HG02642 (cell line): ENCODE measurements at regions not wholly inside any gene's neighbourhood (a gene's known extent, or its start where the extent isn't known, plus 50 kb on each side); places are given as distances from the start of the nearest gene placed in this dataset.

Experiments used
- ATAC-seq: cut with Tn5 transposase; IDR thresholded peaks from one replicate; pipeline ENCODE4 v1.9.1; 2021; ENCODE audit warnings: mild to moderate bottlenecking; ENCODE audit not compliant: unreplicated experiment, poor library complexity

DNA sequence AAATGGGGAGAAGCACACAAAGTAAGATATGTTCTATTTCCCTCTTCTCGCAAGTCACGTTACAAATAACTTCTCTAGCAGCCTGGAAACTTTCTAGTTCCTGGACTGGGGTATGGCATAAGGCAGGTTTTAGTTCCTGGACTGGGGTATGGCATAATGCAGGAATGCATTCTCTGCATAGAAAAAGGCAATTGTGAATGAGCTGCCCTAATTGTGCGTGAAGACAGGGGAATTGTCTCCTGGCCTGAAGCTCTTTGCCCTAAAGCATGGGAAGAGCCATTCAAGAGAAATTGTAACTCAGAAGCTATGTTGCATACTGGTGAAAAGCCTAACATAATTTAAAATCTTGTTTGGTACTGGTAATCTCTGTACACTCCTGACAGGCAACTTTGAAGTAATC, 54.3 kb upstream of the CBLB start:
- ATAC-seq, result no peak

DNA sequence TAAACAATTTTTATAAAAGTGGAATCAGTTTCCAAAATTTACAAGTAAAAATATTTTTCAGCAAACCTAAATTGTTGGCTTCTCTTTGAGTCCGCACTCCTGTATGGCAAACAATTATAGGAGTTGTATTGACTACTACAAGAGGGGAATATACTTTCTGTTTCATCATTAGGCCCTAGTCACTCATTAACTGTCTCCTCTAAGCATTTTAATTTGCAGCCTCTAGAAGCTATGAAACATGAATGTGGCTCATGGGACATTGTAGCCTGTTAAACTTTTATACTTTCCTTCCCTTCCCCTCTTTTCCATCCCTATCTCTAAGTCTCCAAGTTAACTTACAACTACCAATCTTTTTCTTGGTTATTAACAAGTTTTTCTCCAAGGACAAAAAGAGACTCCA, 58.9 kb upstream of the CBLB start:
- ATAC-seq, result no peak

DNA sequence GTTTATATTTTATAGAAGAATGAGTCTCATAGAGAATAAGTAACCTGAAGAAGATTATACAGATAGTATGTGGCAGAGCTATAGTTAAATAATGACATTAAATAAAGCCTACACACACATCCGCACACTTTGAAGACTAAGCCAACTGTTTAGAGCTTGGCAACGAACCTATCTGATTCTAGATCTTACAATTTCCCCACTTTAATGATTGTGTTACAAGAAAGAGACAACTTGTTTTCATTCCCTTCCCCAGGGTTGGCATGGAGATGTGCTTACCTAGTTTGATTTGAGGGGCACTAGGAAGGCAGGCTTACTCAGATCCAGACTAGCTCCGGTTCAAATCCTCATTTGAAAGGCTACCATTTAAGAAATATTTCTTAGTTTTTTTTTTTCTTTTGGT, 61.9 kb upstream of the CBLB start:
- ATAC-seq, result no peak

GRCh38 chr3:105931500-105931899, 62.7 kb upstream of the CBLB start:
- no peak for ATAC-seq

- ATAC-seq, result no peak
Observed at GRCh38 chr3:105933871-105934270, 65.1 kb upstream of the CBLB start.

GRCh38 chr3:105938101-105938500, 69.3 kb upstream of the CBLB start:
- ATAC-seq, result no peak

DNA sequence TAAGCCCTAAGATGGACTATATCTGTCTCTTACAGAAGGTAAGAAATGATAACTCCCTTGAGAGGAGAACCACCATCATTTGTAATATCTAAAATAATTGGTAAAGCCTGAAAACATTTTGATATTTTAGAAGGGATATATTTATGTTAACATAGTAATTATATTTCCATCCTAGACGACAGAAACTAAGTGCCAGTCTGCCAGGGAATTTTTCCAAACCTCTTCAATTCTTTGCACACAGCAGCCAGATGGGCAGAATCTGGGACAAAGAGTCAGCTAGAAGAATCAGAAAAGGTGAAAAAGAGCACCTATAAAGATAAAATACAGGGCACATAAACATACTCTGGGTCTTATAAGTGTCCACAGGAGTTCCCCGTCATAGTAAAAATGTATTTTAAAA, 70.0 kb upstream of the CBLB start:
- ATAC-seq, result no peak

- ATAC-seq, result no peak
Observed at GRCh38 chr3:105944276-105944675, 75.5 kb upstream of the CBLB start.

DNA sequence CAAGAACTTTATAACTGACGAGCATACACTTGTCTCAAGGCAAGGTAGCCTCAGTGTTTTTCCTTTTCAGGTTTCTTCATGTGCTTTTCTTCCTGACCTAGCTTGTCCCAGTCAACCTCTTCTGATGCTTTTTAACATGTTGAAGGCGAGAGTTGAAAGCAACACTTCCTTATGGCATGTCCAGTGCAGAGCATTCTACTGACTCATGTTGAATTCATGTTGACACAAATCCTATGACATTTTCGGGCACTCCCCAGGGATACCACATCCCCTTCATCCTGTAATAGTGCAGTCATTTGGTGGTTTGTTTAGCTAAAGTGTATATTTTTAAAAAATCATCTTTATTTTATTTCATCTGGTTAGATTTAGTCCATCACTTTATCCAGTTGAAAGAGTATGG, 75.9 kb upstream of the CBLB start:
- ATAC-seq, result no peak

DNA sequence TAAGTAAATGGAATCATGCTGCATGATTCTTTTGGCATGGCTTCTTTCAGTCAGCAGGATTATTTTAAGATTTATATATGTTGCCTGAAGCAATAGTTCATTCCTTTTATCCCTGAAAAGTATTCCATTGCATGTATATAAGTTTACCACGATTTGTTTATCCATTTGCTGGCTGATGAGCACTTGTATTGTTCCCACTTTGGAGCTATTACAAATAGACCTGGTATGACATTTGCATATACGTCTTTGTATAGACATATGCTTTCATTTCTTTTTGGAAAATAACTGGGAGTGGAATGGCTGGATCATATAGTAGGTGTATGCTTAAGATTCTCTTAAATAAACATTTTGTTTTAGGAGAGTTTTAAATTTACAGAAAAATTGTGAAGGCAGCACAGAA, 79.3 kb upstream of the CBLB start:
- ATAC-seq, result no peak

DNA sequence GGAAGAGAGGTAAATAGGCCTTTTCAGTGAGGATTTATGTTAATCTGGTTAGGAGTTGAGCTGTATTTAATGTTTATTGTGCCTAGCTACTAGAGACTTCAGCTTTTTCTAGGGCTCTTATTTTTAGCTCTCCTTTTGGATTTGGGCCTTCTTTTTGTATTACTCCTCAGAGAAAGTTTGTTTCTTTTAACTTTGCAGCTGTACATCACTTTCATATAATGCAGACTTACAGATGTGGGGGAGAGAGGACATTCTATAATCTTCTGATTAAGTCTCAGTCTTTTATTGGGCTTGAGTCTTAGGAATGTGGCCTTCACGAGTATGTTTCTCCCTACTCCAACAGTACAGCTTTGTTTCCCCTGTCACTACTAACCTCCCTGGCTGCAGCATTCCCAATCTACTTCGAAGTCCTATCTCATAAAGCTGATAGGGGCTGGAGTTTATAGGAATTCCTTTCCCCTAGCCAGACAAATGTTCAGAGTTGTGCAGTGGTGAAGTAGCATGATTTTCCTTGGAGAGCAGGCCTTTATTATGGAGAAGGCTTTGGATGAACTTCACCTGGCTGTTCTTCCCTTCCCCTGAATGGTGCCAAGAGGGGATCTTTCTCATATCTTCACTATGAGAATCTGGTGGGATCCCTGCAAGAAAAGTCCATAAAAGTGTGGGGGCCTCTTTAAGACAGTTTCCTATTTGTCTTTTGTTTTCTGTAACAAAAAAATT, 82.2 kb upstream of the CBLB start:
- no peak for ATAC-seq

- ATAC-seq, result no peak
Observed at GRCh38 chr3:105953831-105954230, 85.0 kb upstream of the CBLB start.

DNA sequence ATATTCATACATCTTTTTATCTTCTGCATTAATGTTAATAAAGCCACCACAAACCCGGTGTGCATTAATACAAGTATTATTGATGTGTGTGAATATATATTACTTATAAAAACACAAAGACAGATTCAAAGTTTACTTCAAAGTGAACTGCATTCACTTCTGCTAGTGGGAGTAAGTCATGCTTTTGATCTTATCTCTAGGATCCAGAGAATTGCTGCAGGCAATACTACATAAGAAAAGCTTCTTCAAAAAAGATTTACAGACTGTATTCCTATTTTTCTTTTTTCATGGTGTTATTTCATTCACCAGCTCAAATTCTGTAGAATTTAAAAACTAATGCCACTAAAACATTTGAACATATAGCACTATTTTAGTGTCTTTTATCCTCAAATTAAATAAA, 87.5 kb upstream of the CBLB start:
- ATAC-seq, result no peak

GRCh38 chr3:105957722-105958121, 88.9 kb upstream of the CBLB start:
- no peak for ATAC-seq

- ATAC-seq, result no peak
Observed at GRCh38 chr3:105958237-105959000, 89.6 kb upstream of the CBLB start.

- no peak for ATAC-seq
Observed at GRCh38 chr3:105959851-105960250, 91.0 kb upstream of the CBLB start.

DNA sequence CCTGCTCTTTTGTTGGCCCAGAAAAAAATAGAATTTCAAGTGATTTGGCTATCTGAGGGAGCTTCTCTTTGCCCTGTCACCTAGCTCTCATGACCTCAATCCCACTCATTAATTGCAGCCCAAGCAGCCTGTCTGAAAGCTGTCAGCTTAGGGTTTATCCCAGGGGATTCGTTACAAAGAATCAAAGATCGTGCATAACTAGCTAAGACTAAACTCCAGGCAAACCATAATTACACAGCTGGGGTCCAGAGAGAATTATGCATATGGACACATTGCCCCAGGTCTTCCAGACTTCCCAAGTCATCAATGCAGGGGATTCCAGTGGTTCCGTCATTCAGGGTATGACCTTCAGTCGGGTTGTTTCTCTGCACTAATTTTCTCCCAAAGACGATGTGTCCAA, 91.6 kb upstream of the CBLB start:
- no peak for ATAC-seq

- ATAC-seq, result no peak
Observed at GRCh38 chr3:105963161-105963560, 94.3 kb upstream of the CBLB start.

DNA sequence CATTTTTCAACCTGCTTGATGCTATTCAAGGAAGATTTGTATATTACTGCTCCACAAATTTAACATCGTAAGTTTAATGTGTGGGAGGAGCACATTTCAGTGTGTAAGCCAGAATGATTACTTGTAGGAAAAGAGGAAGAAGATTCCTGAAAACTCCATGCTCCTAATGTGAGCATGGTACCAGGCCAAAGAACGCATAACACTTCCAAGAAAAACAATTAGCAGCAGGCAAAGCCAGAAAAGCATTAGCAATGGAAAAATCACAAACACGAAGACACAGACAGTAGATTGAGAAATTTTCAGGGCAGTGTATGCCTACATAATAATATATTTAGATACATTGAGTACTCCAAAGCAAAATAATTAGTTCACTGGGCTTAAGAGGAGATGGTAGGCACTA, 96.6 kb upstream of the CBLB start:
- ATAC-seq, result no peak

DNA sequence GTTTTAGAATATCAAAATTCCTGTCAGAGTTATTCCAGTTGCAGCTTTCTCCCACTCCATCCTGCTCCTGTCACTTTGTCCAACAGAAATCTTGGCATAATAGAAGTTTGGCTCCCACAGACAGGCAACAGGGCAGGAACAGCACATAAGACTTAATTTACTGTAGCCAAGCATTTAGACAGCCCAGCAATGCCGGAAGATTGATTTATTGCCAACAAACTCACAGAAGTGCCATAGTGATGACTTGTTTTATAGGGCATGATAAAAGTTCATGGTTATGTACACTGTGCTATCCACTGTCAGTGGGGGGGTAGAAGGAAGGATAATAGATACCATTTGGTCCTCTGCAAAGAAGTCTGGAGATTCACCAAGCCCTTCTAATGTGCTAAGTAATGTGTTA, 98.3 kb upstream of the CBLB start:
- ATAC-seq, result no peak

GRCh38 chr3:105970283-105970682, 101.5 kb upstream of the CBLB start:
- ATAC-seq, result no peak

DNA sequence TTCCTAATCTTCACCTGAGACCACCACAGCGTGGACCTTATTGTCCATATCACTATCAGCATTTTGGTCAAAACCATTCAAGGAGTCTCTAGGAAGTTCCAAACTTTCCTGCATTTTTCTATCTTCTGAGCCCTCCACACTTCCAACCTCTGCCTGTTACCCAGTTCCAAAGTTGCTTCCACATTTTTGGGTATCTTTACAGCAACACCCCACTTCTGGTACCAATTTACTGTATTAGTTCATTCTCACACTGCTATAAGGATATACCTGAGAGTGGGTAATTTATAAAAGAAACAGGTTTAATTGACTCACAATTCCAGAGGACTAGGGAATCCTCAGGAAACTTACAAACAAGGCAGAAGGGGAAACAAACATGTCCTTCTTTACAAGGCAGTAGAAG, 103.3 kb upstream of the CBLB start:
- ATAC-seq, result no peak
